GM23338 (cell line): ENCODE measurements at regions not wholly inside any gene's neighbourhood (a gene's known extent, or its start where the extent isn't known, plus 50 kb on each side); places are given as distances from the start of the nearest gene placed in this dataset.

Experiments
- ATAC-seq: fragments of 200-7000 bp; cut with Tn5 transposase; 3 replicates; pipeline ENCODE4 v1.9.1; 2020
- DNase-seq: peaks from one replicate; pipeline ENCODE4 v3.0.0-alpha.2; 2015; ENCODE audit warnings: low spot score
- H2AFZ ChIP-seq: fragments of 200-600 bp; sonication (generic); 2 replicates; pipeline ENCODE4 v1.8.0; 2016; ENCODE audit warnings: antibody characterized with exemption, mild to moderate bottlenecking, moderate library complexity
- H3F3A ChIP-seq: fragments of 200-600 bp; sonication (generic); replicated peaks from 2 replicates; pipeline ENCODE4 v1.8.0; 2017; ENCODE audit warnings: antibody characterized with exemption, mixed run types, low read depth
- H3K27ac ChIP-seq: fragments of 200-600 bp; sonication (generic); 2 replicates; pipeline ENCODE4 v1.6.1; 2016; ENCODE audit warnings: low read depth
- H3K27me3 ChIP-seq: fragments of 200-600 bp; sonication (generic); 2 replicates; pipeline ENCODE4 v1.8.0; 2016; ENCODE audit warnings: mild to moderate bottlenecking, mixed run types, moderate library complexity; ENCODE audit not compliant: insufficient read depth
- H3K36me3 ChIP-seq: fragments of 200-600 bp; sonication (generic); 2 replicates; pipeline ENCODE4 v1.8.0; 2016; ENCODE audit warnings: mild to moderate bottlenecking; ENCODE audit not compliant: insufficient read depth
- H3K4me1 ChIP-seq: fragments of 200-600 bp; sonication (generic); 2 replicates; pipeline ENCODE4 v1.8.0; 2016; ENCODE audit warnings: mild to moderate bottlenecking, moderate library complexity; ENCODE audit not compliant: insufficient read depth
- H3K4me2 ChIP-seq: fragments of 200-600 bp; sonication (generic); 2 replicates; pipeline ENCODE4 v1.7.1; 2017; ENCODE audit warnings: mixed run types
- H3K4me3 ChIP-seq: fragments of 200-600 bp; sonication (generic); 2 replicates; pipeline ENCODE4 v1.6.1; 2016; ENCODE audit warnings: mixed run types
- H3K79me2 ChIP-seq: fragments of 200-600 bp; sonication (generic); replicated peaks from 2 replicates; pipeline ENCODE4 v1.8.0; 2017; ENCODE audit warnings: mild to moderate bottlenecking; ENCODE audit not compliant: insufficient read depth
- H3K9me2 ChIP-seq: fragments of 200-600 bp; sonication (generic); 2 replicates; pipeline ENCODE4 v1.8.0; 2017; ENCODE audit not compliant: insufficient read depth
- H4K20me1 ChIP-seq: fragments of 200-600 bp; sonication (generic); replicated peaks from 2 replicates; pipeline ENCODE4 v1.8.0; 2017; ENCODE audit warnings: mild to moderate bottlenecking; ENCODE audit not compliant: insufficient read depth
- H3K27ac Mint-ChIP-seq: 2 replicates; pipeline ENCODE4 v1.8.0; 2020; ENCODE audit warnings: inconsistent platforms, mild to moderate bottlenecking, moderate library complexity, mixed read lengths
- H3K27me3 Mint-ChIP-seq: 3 replicates; pipeline ENCODE4 v1.8.0; 2022; ENCODE audit warnings: low read depth, mild to moderate bottlenecking, moderate library complexity, mixed read lengths, inconsistent platforms; ENCODE audit not compliant: insufficient read depth, poor library complexity
- H3K36me3 Mint-ChIP-seq: 3 replicates; pipeline ENCODE4 v1.8.0; 2021; ENCODE audit warnings: low read depth, mild to moderate bottlenecking, inconsistent platforms, moderate library complexity, mixed read lengths
- H3K4me1 Mint-ChIP-seq: 3 replicates; pipeline ENCODE4 v1.8.0; 2020; ENCODE audit warnings: mild to moderate bottlenecking, inconsistent platforms, mixed read lengths
- H3K4me3 Mint-ChIP-seq: 3 replicates; pipeline ENCODE4 v1.8.0; 2021; ENCODE audit warnings: moderate library complexity, mild to moderate bottlenecking, inconsistent platforms, mixed read lengths
- H3K9me3 Mint-ChIP-seq: 3 replicates; pipeline ENCODE4 v1.8.0; 2020; ENCODE audit warnings: moderate library complexity, mild to moderate bottlenecking, inconsistent platforms, mixed read lengths
- CREB1 ChIP-seq: fragments of 250-450 bp; sonication (Bioruptor Pico); IDR thresholded peaks from 2 replicates; pipeline ENCODE4 v1.5.0; 2020; ENCODE audit warnings: low read depth, mild to moderate bottlenecking, moderate library complexity
- ETS1 ChIP-seq: IDR thresholded peaks from 2 replicates; pipeline ENCODE4 v1.6.1; 2016; ENCODE audit warnings: antibody characterized with exemption
- EZH2 ChIP-seq: fragments of 200-600 bp; sonication (generic); IDR thresholded peaks from one replicate; pipeline ENCODE4 v1.8.0; 2017; ENCODE audit warnings: antibody characterized with exemption, mild to moderate bottlenecking, low read depth; ENCODE audit not compliant: unreplicated experiment
- EZH2phosphoT487 ChIP-seq: fragments of 200-600 bp; sonication (generic); IDR thresholded peaks from one replicate; pipeline ENCODE4 v1.8.1; 2018; ENCODE audit warnings: antibody characterized with exemption; ENCODE audit not compliant: unreplicated experiment
- JUNB ChIP-seq: IDR thresholded peaks from one replicate; pipeline ENCODE4 v1.6.1; 2016; ENCODE audit warnings: antibody characterized with exemption; ENCODE audit not compliant: unreplicated experiment
- NANOG ChIP-seq: IDR thresholded peaks from 2 replicates; pipeline ENCODE4 v1.6.1; 2016; ENCODE audit warnings: antibody characterized with exemption, borderline replicate concordance
- POLR2AphosphoS5 ChIP-seq: IDR thresholded peaks from 2 replicates; pipeline ENCODE4 v1.6.1; 2016; ENCODE audit warnings: antibody characterized with exemption, low read depth
- STAT1 ChIP-seq: IDR thresholded peaks from one replicate; pipeline ENCODE4 v1.6.1; 2016; ENCODE audit warnings: antibody characterized with exemption; ENCODE audit not compliant: unreplicated experiment
- ZNF114 ChIP-seq: fragments of 250-450 bp; sonication (Bioruptor Pico); IDR thresholded peaks from 2 replicates; pipeline ENCODE4 v1.5.0; 2020; ENCODE audit warnings: mild to moderate bottlenecking, moderate library complexity
- ZNF331 ChIP-seq: fragments of 250-450 bp; sonication (Bioruptor Pico); IDR thresholded peaks from 2 replicates; pipeline ENCODE4 v1.5.0; 2020; ENCODE audit warnings: low read depth, mild to moderate bottlenecking, moderate library complexity
- ZNF462 ChIP-seq: fragments of 250-450 bp; sonication (Bioruptor Pico); IDR thresholded peaks from 2 replicates; pipeline ENCODE4 v1.5.0; 2020; ENCODE audit warnings: mild to moderate bottlenecking, moderate library complexity
- TF ChIP-seq, protein P1 (sequence below): IDR thresholded peaks from one replicate; pipeline ENCODE4 v1.6.1; 2018; ENCODE audit warnings: antibody characterized with exemption; ENCODE audit not compliant: unreplicated experiment
- TF ChIP-seq, protein P2 (sequence below), 2 experiments: fragments of 200-600 bp in 1 of 2; sonication (generic) in 1 of 2; conservative IDR thresholded peaks; 2 replicates each; pipeline versions ENCODE4 v1.5.1 to v1.6.1; 2016 to 2017; ENCODE audit warnings: antibody characterized with exemption in 2 of 2, low read depth in 2 of 2, mild to moderate bottlenecking in 2 of 2, moderate library complexity in 1 of 2

DNA sequence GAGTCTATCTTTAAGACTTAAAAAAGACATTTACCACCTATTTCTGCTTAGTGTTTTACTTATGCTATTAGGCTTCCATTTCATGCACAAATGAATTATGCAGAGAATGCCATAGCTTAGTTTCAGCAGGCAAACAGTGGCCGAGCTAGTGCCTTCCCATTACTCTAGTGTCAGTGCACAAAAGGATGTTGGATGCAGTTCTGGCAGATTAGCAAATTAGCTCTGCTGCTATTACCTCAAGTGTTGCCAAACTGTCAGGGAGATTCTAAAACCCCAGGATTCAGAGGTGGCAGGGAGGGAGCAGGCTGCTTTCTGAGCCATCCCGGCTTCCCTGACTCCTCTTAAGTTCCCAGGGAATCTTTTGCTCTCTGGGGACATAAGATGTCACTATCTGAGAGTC, 209.4 kb upstream of the NCAM1 start:
- no peak overlapping the region for H3K4me3 ChIP-seq
- no peaks in the 10 kb centered on the region for H3K36me3 ChIP-seq
- Mint-ChIP-seq H3K36me3 (no peaks in the 10 kb centered on the region), H3K27me3 (no peaks in the 10 kb centered on the region), H3K4me3 (no peak overlapping the region), H3K27ac (no peak overlapping the region), H3K4me1 (peaks cover 2% of the 10 kb centered on the region; the same call in 1 of the 3 replicates), H3K9me3 (no peaks in the 10 kb centered on the region)
- no peaks in the 10 kb centered on the region for H4K20me1 ChIP-seq
- H3K79me2 ChIP-seq, result no peaks in the 10 kb centered on the region
- no peak overlapping the region for H2AFZ ChIP-seq
- H3K4me1 ChIP-seq, result no peaks in the 10 kb centered on the region
- ATAC-seq (no peak), DNase-seq (no peak)
- no peaks in the 10 kb centered on the region for H3K27me3 ChIP-seq
- no peak for TF ChIP-seq CREB1 (CRISPR knock-in tag)
- TF ChIP-seq ZNF114 (CRISPR knock-in tag), result no peak
- TF ChIP-seq EZH2phosphoT487, result no peak
- no peak for TF ChIP-seq EZH2
- no peak for TF ChIP-seq ETS1
- TF ChIP-seq ZNF462 (CRISPR knock-in tag), result no peak
- no peak for TF ChIP-seq STAT1
- TF ChIP-seq POLR2AphosphoS5, result no peak
- TF ChIP-seq NANOG, result no peak
- TF ChIP-seq JUNB, result no peak
- TF ChIP-seq, protein P1, sequence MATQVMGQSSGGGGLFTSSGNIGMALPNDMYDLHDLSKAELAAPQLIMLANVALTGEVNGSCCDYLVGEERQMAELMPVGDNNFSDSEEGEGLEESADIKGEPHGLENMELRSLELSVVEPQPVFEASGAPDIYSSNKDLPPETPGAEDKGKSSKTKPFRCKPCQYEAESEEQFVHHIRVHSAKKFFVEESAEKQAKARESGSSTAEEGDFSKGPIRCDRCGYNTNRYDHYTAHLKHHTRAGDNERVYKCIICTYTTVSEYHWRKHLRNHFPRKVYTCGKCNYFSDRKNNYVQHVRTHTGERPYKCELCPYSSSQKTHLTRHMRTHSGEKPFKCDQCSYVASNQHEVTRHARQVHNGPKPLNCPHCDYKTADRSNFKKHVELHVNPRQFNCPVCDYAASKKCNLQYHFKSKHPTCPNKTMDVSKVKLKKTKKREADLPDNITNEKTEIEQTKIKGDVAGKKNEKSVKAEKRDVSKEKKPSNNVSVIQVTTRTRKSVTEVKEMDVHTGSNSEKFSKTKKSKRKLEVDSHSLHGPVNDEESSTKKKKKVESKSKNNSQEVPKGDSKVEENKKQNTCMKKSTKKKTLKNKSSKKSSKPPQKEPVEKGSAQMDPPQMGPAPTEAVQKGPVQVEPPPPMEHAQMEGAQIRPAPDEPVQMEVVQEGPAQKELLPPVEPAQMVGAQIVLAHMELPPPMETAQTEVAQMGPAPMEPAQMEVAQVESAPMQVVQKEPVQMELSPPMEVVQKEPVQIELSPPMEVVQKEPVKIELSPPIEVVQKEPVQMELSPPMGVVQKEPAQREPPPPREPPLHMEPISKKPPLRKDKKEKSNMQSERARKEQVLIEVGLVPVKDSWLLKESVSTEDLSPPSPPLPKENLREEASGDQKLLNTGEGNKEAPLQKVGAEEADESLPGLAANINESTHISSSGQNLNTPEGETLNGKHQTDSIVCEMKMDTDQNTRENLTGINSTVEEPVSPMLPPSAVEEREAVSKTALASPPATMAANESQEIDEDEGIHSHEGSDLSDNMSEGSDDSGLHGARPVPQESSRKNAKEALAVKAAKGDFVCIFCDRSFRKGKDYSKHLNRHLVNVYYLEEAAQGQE, result no peak
- TF ChIP-seq ZNF331, result no peak
- TF ChIP-seq, protein P2, sequence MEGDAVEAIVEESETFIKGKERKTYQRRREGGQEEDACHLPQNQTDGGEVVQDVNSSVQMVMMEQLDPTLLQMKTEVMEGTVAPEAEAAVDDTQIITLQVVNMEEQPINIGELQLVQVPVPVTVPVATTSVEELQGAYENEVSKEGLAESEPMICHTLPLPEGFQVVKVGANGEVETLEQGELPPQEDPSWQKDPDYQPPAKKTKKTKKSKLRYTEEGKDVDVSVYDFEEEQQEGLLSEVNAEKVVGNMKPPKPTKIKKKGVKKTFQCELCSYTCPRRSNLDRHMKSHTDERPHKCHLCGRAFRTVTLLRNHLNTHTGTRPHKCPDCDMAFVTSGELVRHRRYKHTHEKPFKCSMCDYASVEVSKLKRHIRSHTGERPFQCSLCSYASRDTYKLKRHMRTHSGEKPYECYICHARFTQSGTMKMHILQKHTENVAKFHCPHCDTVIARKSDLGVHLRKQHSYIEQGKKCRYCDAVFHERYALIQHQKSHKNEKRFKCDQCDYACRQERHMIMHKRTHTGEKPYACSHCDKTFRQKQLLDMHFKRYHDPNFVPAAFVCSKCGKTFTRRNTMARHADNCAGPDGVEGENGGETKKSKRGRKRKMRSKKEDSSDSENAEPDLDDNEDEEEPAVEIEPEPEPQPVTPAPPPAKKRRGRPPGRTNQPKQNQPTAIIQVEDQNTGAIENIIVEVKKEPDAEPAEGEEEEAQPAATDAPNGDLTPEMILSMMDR (conservative IDR thresholded peaks at IDR 0.05; ENCODE audit: low read depth in 2 of 2), result no peak
- H3K9me2 ChIP-seq, result no peaks in the 10 kb centered on the region
- no peak overlapping the region for H3K27ac ChIP-seq
- H3F3A ChIP-seq, result no peaks in the 10 kb centered on the region
- no peak overlapping the region for H3K4me2 ChIP-seq
